NCI-H524 (cell line): ENCODE measurements at regions not wholly inside any gene's neighbourhood (a gene's known extent, or its start where the extent isn't known, plus 50 kb on each side); places are given as distances from the start of the nearest gene placed in this dataset.
"Not testable (repeated sequence)": the region's sequence is repeated elsewhere in the genome, so short reads cannot be mapped to it uniquely, and the experiment has no call there.

Experiments used
- DNase-seq, 2 experiments: peaks; one replicate each; lab custom pipeline; 2025; lab: John Stamatoyannopoulos, UW

DNA sequence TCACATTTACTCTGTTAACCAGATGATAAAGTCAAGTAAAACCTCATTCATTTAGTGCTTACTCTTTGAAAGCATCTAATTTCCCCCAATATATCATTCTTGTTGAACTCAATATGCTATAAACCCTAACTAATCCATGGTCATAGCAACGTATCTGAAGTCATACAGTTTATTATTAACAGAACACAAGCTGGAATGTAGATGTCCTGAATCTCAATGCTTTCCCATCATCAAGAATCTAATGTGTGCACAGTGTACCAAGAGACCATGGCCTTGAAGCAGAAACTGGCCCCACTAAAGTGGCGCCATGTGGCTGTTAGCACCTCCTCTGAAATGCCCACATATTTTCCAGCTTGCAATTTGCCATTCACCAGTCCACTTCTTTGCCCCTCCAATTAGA lies 245.8 kb downstream of the SOX9 start:
- no peak for DNase-seq

DNA sequence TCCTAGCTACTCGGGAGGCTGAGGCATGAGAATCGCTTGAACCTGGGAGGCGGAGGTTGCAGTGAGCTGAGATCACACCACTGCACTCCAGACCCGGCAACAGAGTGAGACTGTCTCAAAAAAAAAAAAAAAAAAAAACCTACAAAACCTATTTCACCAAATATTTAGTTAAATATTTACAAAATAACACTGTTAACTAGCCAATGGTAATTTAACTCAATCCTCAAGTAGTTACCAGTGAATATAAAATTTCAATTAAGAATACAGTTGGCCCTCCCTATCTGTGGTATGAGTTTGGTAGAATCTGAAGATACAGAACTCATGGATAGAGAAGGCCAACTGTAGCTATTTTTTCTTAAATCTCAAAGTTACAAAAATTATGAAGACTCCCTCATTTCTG lies 247.4 kb downstream of the SOX9 start:
- no peak for DNase-seq

DNA sequence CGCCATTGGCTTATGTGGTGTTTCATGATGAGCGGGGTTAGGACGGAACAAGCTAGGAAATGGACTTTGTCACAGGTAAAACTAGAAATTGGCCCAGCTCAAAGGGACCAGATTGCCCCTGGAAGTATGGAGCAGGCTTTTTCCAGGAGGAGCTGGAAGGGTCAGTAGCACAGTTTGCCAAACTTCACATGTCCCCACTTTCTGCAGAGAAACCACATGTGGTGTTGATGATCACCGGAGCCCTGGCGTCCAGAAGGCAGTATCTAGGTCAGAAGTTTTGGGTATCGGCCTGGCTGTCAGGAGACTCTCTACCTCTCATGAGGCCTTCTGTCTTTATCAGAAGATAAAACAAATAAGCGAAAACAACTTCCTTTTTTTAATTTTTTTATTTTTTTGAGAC lies 248.5 kb downstream of the SOX9 start:
- DNase-seq = no peak

DNA sequence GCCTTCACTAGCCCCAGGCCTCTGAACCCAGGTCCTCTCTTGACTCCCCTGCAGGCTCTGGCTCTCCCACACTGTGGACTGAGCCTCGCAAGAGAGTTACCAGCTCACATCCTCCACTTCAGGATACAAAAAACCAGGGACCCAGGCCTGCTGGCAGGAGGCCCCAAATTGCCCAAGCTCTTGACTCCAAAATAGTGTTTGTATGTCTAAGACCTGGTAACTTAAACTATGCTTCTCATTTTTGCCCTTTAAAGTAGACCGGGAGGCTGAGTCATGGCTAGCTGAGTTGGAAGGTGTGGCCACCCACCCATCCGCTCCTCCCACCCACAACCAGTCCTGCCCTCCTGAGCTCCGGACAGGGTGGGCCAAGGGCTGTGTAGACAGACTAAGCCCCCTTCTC lies 250.0 kb downstream of the SOX9 start:
- DNase-seq = no peak

DNA sequence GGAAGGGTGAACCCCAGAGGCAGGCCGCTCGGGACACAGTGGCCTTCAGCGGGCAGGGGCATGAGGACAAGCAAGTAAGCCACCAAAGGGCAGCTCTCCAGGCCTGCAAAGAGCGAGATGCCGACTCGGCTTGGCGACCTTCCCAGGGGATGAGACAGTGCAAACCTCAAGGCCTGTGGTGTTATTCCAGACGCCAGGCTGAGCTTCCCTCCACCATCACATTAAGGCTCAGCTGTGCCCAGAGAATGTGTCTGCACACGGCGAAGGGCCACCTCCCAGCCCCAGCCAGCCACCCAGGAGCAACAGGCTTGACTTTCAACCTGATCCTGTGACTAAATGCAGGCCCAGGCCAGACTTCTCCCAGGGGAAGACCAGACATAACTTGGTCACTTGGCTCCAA lies 251.4 kb downstream of the SOX9 start:
- DNase-seq = no peak

DNA sequence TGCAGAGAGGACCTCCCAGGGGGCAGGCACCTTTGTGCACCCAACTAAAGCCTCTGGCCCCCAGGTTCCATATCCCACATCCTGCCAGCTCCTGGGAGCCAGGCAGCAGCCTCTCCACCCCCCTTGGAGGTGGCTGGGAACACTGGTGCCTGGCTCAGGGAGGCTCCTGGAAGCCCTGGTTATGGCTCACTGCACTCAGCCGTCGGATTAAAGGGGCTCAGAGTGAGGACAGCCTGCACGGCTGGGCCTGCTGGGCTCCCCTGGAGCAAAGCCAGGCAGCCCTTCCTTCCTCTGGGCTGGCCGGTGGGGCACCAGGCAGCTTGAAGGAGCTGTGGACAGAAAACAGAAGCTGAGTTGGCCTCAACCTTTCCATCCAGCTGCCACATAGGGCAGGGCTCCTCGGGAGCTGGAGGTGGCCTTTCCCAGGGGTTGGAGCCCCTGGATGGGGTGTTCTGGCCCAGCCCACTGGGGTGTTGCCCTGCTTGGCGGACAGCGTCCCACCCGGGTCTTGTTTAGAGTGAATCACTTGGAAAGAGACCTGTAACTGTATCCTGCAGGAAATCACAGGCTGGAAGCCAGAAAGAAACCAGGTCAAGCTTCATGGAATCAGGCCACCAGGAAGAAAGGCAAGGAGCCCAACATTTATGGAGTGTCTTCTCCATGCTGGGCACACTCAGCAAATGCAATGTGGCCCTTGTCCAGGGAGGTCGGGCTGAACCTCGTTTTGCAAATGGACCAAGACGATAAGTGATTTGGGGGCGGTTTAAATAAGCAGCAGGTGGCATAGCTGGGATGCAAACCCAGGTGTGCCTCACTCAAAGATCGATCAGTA lies 253.3 kb downstream of the SOX9 start:
- DNase-seq = peak; percentile 90 to 96

DNA sequence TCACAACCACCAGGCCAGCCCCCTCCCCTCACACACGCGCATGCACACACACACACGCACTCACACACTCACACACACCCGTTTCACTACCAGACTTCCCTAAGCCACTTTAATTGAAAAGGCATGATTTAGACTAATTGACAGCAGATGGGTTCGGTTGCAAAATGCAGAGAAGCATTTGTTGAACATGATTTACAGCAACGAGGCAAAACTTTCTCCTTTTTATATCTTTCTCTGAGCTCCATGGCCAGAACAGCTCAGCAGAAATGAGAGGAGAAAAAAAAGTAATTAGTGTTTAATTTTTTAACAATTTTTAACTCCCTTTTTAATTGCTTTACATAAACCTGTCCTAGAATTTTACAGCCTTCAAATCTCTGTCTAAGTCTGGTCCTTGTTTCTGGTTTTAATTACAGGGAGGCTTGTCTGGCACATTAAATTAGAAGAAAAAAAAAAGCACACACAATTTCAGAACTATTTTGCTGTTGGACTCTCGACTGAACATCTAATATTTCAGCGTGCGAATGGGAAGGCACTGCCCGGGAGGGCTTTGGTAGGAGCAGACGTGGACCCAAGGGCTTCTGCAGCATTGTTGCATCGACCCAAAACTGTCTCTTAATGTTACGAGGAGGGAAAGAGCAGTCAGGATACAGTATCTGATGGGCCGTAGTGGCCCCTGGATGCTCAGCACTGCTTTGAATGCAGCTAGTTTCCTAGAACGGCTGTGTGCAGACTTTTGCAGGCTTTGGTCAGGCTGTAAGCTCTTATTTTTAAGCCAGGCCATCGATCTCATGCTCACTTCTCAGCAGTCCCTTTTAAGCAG lies 255.9 kb downstream of the SOX9 start:
- DNase-seq = peak; percentile 51 to 86

DNA sequence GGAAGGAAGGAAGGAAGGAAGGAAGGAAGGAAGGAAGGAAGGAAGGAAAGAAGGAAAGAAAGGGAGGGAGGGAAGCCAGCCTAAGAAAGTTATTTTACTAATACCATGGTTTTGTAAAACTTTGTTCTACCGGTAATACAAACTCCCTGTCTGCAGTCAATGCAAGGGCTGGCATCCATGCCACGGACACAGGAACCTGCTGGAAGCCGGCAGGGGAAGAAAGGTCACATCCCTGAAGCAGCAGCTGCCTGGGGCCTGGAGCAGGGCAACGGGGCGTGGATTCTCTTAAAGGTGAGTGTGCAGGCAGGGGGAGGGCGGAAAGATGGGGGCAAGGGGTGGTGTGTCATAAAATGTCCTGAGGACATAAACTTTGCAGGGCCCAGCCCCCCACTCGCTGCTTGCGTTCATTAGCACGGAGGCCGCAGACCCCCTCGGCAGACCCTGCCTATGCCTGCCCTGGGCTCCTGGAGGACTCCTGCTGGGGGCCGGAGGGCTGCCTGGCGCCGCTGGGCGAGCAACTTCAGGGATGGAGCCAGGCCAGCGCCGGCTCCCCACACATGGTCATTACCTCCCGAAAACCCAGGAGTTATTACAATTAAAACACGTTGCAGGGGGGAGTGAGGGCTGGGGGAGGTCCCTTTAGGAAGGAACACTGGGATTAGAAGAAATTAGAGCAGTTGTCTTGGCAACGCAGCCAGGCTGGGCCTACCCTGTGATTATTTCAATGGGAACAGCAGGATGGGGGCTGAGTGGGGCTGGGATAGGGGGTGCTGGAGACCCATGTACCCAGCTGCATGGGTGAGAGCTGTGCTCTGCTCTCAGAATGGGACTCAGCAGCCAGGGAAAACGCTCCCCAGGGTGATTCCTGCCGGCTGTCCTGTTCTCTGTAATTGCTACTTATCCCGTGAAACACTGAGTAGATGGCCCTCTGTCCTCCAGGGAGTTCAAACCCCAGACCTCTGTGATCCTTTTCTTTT lies 257.9 kb downstream of the SOX9 start:
- DNase-seq = peak; percentile 79 to 92

DNA sequence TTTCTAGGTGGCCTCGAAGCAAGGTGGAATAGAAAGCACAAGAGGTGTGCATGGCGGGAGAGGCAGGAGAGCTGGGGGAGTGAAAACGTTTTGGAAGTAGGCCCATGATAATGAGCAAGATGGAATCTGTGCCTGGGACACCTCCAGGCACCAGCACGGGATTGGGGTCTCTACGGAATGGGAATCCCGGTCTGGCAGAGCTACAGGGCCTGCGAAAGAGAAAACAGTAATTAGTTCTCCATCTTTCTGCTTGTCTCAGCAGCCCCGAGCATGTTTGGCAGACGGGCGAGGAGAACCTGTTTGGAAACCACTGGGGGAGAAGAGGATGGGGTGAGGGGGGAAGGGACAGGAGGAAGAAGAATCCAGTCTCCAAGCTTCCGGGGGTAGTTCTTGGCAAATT lies 258.7 kb downstream of the SOX9 start:
- DNase-seq = no peak

DNA sequence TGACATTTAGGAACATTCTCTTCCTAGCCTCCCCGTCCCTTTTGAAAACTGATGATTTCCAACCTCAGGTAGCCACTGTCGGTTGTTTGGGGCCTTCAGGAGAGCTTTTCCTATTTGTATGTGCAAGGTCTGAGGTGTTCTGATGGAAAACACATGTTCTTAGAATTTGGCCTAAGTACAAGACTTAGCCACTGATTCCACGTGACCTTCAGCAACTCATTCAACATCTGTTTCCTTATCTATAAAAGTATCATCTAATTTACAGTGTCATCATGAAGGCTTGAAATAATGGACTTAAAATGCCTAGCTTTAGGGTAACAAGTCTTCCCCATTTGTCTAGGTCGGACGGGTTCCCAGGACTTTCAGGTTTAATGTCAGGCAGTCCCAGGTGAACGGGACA lies 259.3 kb downstream of the SOX9 start:
- DNase-seq = no peak

DNA sequence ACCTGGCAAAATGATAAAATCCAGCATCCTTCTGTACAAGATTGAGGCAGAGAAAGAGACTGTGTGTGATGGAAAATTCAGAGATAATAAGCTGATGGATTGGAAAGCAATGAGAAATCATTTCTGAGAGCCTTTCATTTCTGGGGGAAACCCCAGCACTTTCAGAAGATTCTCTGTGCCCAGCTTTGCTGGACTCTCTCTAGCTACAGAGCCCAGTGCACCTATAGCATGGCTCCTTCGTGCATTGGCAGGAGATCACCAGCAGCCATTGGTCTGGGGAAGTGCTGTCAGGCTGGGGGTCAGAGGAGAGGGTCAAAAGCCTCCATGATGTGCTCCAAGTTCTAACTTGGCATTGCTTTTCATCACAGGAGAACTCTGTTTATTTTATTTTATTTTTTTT lies 259.9 kb downstream of the SOX9 start:
- DNase-seq = no peak

DNA sequence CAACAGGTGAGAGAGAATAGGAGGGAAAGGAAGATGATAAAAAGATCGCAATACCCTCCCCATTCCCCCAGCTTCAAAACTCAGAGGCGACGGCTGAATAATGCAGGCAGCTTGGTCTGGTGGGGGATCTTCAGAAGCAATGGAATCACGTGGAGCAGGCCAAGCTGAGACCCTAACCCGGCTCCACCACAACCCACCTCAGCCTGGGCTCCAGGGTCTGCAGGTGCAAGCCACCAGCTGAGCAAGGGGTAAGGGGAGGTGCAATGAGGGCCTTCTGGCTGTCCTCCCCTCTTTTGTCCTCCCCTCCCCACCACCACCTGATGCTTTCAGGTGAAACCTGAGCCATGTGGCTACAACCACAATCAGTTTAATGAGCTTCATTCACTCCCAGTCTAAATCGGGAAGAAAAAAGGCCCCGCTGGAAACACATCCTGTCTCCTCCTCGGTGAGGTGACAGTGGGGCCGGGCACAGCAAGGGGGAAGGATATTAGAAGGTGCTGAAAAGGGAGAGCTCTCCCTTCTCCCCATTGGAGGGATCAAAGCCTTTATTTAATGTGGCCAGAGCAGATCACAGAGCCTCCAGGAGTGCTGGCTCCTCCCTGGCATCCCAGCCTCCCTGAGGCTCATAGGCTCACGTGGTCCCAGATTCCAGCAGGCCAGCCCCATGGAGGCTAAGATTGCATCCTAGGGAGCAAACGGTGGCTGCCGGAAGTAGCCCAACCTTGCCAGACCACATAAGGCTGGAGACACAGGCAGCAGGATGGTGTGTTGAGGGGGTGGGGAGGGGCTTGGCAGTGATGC lies 261.0 kb downstream of the SOX9 start:
- no peak for DNase-seq

DNA sequence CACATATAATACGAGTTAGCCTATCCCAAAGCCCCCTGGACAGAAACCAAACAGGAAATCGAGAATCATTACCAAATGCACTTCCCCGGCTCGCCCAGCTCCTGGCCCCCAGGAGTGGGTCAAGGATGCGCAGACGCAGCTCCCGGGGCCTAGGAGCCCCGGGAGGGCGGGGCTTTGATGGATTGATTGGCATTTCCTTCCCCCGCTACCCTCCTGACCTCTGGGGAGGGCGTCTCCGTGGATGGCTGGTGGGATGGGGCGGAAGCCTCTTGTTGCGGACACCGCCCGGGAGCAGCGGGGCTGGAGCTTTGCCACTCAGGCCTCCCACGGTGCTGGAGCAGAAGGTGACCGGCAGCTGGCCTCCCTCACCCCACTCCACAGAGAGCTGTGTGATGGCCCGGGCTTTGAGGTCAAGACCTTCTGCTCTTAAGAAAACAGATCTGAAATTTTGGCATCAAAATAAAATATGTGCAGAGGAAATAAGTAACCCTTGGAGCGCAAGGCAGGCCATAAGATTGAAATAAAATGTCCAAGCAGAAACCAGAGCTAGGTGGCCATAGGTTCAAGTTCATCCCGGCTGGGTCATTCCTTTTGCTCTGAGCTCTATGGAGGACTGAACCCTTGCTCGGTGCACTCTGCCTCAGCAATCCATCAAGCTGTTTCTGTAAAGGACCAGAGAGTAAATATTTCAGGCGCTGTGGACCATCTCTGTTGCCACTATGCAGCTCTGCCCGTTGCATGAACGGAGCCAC lies 262.3 kb downstream of the SOX9 start:
- no peak for DNase-seq

DNA sequence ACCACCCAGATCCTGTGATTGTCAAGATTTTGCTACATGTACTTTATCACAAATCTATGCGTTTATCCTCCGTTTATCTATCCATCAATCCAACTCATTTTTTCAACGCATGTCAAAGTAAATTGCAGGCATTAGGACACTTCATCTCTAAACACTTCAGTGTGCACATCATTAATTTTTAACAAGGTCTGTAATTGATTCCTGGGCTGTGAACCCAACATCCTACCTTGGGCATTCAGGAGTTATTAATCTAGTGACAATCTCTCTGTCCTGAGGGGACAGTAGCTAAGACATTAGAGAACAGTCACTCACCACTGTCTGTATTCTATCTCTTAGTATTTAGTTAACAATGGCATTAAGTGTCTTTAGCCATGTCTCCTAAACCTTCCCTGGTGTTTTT lies 264.7 kb downstream of the SOX9 start:
- no peak for DNase-seq

DNA sequence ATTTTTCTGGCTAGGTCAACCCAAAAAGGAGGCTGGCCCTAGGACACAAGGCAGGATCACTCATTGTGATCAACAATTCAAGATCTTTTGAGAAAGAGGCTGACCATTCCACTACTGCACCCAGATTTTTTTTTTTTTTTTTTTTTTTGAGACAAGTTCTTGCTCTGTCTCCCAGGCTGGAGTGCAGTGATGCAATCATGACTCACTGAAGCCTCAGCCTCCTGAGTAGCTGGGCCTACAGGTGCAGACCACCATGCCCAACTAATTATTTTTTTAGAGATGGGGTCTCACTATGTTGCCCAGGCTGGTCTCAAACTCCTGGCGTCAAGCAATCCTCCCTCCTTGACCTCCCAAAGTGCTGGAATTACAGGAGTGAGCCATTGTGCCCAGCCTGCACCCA lies 265.4 kb downstream of the SOX9 start:
- DNase-seq = not testable (repeated sequence)

DNA sequence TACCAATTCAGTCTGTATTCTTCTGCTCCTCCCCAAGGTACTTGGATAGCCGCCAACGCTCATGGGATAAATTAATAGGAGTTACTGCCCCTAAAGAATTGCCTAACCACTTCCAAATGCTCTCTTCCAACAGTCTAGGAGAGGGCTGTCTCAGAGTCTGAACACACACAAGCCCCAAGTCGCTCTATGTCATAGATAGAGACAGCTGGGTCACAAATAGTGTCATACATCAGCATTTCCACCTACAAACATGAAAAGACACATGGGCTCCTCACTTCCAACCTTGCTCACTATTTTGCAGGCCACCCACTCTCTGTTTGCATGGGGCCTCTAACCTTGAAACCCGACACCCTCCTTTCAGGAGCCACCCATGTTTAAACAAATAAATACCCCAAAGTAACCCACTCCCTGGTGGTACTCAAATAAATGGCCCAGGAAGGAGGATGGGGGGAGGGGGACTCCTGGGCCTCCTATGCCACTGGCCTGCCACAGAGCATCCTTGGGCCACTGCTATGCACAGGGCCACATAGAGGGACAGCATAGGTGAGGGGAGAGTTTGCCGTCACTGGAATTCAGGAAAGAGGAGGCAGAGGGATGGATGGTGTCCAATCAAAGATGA lies 265.9 kb downstream of the SOX9 start:
- DNase-seq = no peak

DNA sequence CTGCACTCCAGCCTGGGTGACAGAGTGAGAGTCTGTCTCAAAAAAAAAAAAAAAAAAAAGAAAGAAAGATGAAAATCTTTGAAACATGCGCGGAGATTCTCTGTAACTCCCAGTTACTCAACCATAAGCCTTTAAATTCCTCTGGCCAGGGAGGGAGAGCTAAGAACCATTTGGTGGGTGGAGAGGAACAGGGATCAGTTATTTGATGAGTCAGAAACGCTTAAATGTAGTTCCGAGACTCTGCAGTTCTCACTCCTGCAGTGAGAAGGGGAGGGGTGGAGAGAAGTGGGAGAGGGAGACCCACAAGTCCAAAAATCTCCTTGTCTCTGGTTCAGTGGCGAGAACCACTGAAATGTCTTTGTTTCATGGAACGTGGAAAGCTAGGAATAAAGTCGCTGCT lies 266.7 kb downstream of the SOX9 start:
- no peak for DNase-seq

DNA sequence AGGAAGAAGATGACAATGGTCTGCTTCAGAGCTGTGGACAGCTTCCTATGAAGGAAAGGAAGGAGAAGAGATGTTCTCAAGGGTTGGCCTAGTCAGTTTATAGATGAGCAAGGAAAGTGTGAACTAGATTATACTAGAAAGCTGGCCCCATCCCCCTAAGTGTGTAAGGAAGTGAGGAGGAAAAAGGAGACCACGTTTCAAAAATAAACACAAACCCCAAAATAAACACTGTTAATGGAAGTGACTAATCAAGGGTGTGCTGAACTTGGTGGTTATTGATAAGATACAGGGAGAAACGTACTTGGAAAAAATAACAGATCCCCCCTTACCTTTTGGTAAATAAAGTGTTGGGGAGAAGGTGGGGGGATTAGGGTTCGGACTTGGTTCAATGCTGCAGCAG lies 267.1 kb downstream of the SOX9 start:
- DNase-seq = no peak

DNA sequence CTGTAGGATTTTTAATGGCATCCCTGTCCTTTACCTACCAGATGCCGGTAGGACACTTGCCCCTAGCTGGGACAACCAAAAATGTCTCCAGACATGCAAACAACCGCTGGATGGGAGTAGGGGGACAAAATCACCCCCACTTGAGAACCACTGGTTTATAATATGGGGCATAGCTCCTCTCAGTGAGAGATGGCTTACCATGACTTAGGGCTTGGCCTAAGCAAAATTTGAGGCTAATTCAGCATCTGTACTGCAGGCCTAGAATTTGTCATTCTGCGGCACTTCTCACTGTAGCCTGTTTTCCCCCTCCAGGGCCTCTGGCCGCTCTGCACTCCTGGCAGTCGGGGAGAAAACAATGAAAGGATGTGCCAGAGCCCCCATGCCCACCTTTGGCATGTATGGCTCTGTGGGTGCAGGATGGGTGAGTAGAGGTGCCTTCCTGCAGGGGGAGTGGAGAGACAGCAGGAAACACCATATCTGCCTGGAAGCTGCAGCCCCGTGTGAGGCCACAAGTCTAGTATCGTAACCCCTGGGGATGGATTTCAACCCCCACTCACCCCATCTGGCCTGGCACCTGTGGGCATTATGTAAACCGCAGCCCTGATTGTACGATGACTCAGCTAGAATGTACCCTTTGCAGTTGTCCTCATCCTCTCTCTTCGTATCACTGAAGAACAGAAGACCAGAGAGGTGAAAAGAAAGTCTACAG lies 268.1 kb downstream of the SOX9 start:
- peak; percentile 90 to 96 for DNase-seq
